NCI-H1105 treated with DMSO at 0.1 percent for 48 hours (cell line): ENCODE measurements at regions not wholly inside any gene's neighbourhood (a gene's known extent, or its start where the extent isn't known, plus 50 kb on each side); places are given as distances from the start of the nearest gene placed in this dataset.
A peak's percentile ranks its signal among the peaks of the same experiment; 100 is the strongest.

Source experiments
- DNase-seq: peaks from one replicate; lab custom pipeline; 2025; lab: John Stamatoyannopoulos, UW

- no peak for DNase-seq
Measured at GRCh38 chr10:4662576-4663161, 163.3 kb upstream of the AKR1E2 start.

GRCh38 chr10:4661511-4662255, 164.3 kb upstream of the AKR1E2 start:
- DNase-seq = no peak

GRCh38 chr10:4658777-4659176, 167.2 kb upstream of the AKR1E2 start:
- DNase-seq = no peak

- DNase-seq = peak; percentile 22
Measured at GRCh38 chr10:4656576-4657194, 169.3 kb upstream of the AKR1E2 start.

- DNase-seq = no peak
Measured at GRCh38 chr10:4655879-4656278, 170.1 kb upstream of the AKR1E2 start.

- DNase-seq = no peak
Measured at GRCh38 chr10:4655406-4655805, 170.6 kb upstream of the AKR1E2 start.

- DNase-seq = no peak
Measured at GRCh38 chr10:4654496-4654895, 171.5 kb upstream of the AKR1E2 start.

GRCh38 chr10:4653160-4653559, 172.8 kb upstream of the AKR1E2 start:
- no peak for DNase-seq

GRCh38 chr10:4652111-4653010, 173.6 kb upstream of the AKR1E2 start:
- DNase-seq = no peak

GRCh38 chr10:4651404-4652037, 174.5 kb upstream of the AKR1E2 start:
- peak; percentile 38 for DNase-seq

- DNase-seq = no peak
Measured at GRCh38 chr10:4650582-4650981, 175.4 kb upstream of the AKR1E2 start.

- peak; percentile 17 for DNase-seq
Measured at GRCh38 chr10:4649886-4650508, 176.0 kb upstream of the AKR1E2 start.

GRCh38 chr10:4649471-4649870, 176.5 kb upstream of the AKR1E2 start:
- DNase-seq = no peak

- DNase-seq = no peak
Measured at GRCh38 chr10:4648999-4649398, 177.0 kb upstream of the AKR1E2 start.

GRCh38 chr10:4647109-4647785, 178.8 kb upstream of the AKR1E2 start:
- DNase-seq = no peak

- DNase-seq = no peak
Measured at GRCh38 chr10:4646547-4646946, 179.5 kb upstream of the AKR1E2 start.

GRCh38 chr10:4645836-4646235, 180.2 kb upstream of the AKR1E2 start:
- DNase-seq = no peak

- DNase-seq = no peak
Measured at GRCh38 chr10:4643471-4643870, 182.5 kb upstream of the AKR1E2 start.

- DNase-seq = no peak
Measured at GRCh38 chr10:4639960-4640359, 186.0 kb upstream of the AKR1E2 start.

GRCh38 chr10:4638099-4638498, 187.9 kb upstream of the AKR1E2 start:
- no peak for DNase-seq

GRCh38 chr10:4637657-4638056, 188.3 kb upstream of the AKR1E2 start:
- no peak for DNase-seq
